Activated CD8-positive, alpha-beta memory T cell treated with anti-CD3 and anti-CD28 coated beads for 24 hours (primary cell): ENCODE measurements at regions not wholly inside any gene's neighbourhood (a gene's known extent, or its start where the extent isn't known, plus 50 kb on each side); places are given as distances from the start of the nearest gene placed in this dataset.

Experiments used
- DNase-seq: peaks from one replicate; pipeline ENCODE4 v3.0.0-alpha.2; 2020

DNA sequence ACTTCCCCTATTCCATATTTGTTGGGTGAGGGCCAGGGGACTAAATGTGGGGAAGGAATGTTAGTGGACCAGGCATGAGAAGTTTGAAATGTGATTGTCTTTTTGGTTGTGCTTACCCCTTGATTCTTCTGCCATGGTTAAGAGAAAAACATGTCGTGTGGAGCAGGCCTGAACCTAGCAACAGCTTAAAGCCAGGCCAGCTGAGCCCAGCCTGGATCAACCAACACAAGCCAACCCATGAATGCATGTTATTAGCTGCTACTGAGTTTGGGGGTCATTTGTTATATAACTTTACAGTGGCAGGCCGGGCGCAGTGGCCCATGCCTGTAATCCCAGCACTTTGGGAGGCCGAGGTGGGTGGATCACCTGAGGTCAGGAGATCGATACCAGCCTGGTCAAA is 52.4 kb upstream of the TRIO start:
- DNase-seq: no peak

DNA sequence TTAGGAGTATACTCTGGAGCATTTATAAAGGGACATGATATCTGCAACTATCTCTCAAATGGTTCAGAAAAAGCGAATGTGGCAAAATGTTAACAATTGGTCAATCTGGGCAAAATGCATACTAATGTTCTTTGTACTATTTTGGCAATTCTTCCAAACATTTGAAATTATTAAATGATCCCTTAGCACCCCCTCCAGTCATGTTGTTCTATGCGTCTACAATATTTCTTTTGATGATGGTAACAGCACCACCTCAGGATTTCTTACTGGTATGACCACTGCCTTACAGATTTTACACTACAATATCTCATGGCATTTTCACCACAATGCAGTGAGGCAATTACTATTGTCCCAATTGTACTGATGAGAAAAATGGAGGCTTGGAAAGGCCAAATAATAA is 52.9 kb upstream of the TRIO start:
- DNase-seq: no peak

DNA sequence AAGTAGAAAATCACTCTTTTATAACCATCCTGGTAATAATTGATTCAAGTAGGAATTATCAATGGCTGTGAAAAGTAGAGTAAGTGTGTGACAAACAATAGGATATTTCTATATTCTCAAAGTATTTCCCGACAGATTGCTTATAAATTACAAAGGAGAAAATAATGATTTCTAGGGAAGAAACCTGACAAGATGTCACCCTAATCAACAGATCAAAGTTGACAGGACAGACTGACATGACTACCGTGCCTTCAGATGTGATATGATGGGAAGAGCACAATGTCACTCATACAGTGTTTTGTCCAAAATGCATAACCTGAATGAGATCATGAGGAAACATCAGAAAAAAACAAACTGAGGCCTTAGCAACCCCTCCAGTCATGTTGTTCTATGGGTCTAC is 53.9 kb upstream of the TRIO start:
- no peak for DNase-seq

DNA sequence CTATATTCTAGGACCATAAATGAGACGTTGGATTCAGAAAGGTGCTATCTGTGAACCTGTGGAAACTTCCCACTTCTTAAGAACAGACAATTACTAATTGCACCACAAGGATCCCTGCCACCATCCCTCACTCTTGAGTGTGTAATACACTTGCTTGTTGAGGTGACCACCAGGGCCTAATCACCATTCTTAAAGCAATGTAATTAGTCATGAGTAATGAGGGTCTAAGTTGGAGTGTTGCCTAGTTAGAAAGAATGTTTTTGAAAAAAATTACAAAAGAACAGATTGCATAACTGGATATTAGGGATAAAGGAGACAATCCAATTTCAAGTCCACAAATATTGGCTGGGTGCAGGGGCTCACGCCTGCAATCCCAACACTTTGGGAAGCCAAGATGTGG is 56.9 kb upstream of the TRIO start:
- no peak for DNase-seq

DNA sequence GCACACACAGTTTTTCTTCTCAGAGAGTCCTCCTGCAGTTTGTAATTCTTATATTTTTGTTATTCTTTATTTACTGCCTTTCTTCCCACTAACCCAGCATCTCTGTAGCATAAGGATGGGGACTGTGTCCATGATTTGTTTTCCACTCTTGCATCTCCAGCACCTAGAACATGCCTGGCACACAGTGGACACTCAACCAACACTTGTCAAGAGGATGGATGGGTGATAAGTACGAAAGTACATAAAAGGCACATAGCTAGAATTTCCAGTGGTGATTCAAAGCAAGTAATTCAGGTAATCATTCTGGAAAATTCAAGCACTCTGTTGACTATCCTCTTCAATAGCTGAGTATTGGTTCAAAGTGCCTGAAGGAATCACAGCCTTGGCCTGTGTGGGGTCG is 60.2 kb upstream of the TRIO start:
- no peak for DNase-seq

DNA sequence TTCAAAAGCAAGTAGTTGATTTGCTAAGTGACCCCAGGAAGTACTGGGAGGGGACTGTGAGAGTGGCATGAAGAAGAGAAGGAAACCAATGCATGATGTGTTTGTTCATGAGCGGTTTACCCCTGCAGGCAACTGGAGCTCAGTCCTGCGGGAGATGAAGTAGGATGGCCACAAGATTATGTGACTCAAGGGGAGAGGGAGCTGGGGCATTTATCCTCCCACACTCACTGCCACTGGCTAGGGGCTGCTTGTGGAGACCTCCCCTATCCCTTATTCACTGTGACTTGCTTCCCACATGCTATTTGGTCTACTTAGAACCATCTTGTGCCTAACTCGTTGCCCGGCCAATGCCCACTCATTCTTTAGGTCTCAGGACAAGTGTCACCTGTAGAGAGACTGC is 60.6 kb upstream of the TRIO start:
- no peak for DNase-seq

DNA sequence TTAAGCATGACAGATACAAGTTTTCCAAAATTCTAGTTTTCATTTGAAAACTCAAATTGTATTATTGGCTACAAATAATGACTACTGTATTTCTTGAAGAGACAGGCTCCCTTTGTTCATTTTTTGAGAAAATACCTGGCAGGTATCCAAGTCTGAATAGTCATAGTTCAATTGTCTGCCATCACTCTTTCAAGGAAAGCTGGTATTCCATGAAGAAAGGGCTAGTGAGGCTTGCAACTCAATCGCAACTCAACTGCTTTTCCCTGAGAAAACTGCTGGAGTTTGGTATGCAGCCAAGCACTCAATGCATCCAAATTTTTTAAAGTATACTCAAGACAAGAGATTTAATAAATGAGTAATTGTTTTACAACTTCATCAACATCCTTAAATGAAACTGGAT is 61.4 kb upstream of the TRIO start:
- DNase-seq: no peak

DNA sequence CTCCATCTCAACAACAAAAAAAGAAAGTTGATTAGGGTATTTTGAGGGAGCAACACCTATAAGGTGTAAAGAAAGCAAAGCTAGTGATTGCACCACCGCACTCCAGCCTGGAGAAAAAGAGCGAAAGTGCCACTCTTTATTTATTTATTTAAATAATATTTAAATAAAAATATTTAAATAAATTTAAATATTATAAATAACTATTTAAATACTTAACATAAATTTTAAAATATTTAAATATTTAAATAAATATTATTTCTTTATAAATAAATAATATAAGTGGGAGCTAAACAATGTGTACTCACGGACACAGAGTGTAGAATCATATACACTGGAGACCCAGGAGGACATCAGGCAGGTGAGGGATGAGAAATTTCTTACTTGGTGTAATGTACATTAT is 64.4 kb upstream of the TRIO start:
- DNase-seq: no peak

DNA sequence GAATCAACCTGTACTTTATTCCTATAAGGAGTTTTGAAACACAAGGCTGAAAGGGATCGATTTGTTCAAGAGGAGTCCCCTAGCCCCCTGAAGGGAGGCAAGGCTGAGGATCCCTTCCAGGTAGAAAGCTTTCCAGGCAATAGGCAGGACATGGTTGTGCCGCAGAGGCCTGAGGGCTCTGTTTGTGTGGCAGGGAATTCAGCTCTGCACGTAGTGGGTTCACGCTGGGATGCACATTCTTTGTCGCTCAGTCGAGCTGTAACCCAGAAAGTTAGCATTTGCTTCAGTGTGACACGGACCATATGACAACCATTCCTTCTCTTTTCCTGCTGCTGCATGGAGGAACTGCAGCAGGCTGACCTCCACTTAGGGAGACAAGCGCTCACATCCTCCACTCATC is 65.6 kb upstream of the TRIO start:
- no peak for DNase-seq

DNA sequence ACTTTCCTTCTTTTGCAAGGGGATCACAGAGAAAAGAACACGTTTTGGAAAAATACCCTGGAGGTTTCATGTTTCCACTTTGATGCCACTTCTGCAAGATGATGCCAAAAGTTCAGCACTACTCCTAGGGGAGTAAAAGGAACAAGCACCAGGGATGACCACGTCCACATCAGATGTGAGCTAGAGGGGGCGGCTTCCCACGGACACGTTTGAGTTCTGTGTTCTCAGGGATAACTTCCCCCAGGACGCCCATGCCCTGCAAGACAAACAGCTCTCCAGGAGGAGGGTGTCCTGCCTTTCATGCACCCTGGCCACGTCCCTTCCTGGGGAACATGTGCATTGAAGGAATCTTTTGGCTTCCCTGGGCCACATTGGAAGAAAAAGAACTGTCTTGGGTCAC is 66.6 kb upstream of the TRIO start:
- no peak for DNase-seq

DNA sequence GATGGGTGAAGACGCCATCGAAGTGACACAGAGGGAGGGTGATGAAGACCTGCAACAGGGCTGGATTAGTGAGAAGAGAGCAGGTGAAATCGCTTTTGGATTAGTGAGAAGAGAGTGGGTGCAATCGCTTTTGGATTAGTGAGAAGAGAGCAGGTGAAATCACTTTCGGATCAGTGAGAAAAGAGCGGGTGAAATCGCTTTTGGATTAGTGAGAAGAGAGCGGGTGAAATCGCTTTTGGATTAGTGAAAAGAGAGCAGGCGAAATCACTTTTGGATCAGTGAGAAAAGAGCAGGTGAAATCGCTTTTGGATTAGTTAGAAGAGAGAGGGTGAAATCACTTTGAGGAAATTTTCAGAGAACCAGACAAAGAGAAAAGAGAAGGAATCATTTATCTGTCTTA is 67.2 kb upstream of the TRIO start:
- DNase-seq: no peak

DNA sequence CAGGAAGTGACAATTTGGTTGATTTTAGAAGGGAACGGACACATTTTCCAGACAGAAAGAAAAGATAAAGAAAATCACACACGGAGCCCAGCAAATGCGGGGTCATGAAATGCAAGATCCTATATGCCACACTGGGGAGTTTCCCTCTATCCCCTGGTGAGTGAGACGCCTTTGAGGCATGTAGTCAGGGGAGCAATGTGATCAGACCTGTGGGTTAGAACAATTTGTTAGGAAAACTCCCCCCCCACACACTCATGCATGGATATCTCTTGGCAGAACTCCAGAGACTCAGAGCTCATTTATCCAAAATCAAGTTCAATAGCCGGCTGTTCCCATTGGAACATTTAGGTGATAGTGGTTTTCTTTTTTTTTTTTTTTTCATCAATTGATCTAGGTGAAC is 71.7 kb upstream of the TRIO start:
- no peak for DNase-seq

DNA sequence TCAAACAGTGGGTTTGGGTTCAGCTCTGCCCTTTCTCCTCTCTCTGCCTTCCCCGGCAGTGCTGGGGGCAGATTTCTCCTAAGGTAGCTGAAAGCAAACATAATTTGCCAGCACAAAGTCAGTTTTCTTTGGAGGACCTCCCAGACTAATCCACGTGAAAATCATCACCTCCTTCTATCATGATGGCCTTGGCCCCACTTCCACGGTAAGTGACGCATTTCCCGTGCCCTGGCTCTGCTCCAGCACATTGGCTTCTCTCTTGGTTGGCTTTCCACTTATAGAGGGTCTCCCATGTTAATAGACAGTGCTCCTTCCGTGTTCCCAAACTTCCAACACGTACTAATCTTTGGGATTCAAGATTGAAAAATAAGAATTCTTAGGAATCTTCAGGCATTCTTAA is 74.1 kb upstream of the TRIO start:
- DNase-seq: no peak

DNA sequence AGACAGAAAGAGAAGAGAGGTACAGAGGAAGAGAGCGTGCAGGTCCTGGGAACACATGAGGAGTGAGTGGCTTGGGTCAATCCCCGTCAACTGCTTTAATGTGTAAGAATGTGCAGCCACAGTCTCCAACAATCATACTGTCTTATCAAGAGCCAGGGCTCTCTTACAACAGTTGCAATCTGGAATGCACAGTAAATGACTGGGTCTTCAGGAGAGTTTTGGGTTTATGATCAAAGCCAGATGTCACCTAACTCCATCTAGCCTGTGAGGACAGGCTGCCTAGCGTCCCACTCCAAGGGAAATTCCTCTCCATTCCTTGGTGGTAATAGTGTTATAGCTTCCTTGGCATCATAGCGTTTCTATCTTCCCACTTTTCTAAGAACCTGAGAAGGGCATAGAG is 75.0 kb upstream of the TRIO start:
- no peak for DNase-seq

DNA sequence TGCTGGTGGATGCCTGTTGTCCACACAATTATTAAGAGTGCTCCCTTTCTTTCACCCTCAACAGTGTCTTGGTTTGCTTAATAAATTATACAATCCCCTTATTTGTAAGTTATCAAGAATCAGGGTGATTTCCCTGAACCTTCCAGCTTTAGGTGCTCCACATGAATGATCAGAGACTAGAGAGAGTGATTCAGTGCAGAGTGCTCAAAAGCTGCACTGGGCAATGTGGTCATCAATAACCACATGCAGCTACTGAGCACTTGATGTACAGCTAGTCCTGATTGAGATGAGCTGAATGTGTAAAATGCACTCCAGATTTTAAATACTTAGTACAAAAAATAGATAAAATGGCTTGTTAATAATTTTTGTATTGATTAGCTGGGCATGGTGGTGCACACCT is 76.8 kb upstream of the TRIO start:
- no peak for DNase-seq

DNA sequence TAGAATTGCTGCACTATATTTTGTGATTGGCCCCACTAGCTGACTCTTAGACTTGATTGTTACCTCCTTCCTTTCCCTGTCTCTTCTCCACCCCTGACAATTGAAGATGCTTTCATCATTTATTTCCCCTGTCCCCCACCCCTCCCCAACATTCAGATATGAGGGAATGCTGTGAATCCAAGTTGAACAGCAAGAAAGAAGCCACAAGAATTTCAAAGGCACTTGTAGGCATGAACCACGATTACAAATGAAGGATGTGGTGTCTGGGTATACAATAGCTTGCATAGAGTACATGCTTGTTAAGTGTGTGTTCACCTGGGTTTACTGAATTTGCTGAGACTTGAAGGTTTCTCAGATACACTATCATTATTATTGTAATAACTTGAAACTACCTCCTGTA is 78.3 kb upstream of the TRIO start:
- DNase-seq: no peak

DNA sequence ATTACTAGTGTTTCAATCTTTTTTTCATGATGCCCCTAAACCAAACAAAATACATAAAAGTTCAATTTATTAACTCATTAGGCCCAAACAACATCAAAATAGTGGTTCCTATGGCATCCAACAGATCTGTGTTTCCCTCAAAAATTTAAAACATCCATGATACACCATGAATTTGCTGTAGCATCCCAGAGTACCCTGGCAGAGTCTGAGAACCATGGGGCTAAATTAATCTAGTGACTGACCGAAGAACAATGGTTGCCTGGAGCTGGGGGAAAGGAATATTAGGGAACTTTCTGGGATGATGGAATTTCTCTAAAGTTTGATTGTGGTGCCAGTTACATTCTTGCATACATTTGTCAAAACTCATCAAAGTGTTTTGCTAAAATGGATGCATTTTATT is 79.5 kb upstream of the TRIO start:
- no peak for DNase-seq

DNA sequence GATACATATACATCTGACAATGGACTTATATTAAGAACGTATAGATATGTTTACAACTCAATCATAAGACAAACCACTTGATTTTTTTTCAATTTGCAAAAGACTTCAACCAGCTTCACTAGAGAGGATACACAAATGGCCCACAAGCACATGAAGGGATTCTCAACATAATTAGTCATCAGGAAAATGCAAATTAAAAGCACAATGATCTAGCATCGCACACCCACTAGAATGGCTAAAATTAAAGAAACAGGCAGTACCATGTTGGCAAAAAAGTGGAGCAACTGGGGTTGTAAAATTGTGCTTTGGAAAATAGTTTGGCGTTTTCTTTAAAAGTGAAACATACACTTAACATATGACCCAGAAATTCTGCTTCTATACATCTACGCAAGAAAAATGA is 80.0 kb upstream of the TRIO start:
- DNase-seq: no peak

DNA sequence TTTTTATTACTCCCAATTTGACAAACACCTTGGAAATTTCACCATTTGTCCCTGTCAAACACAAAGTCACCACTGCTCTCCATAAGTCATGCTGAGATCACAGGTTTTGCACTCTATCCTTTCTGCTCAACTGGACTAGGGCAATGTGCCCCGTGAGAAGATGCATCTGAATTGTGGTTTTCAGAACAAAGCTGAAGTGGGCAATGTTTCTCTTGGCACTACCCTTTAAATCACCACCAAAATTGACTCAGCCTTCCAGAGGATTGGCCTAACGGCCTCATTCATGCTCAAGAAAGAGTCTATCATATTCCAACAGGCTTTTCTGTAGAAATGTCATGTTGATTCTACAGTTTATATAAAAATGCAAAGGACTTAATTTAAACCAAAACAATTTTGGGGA is 81.0 kb upstream of the TRIO start:
- DNase-seq: no peak

DNA sequence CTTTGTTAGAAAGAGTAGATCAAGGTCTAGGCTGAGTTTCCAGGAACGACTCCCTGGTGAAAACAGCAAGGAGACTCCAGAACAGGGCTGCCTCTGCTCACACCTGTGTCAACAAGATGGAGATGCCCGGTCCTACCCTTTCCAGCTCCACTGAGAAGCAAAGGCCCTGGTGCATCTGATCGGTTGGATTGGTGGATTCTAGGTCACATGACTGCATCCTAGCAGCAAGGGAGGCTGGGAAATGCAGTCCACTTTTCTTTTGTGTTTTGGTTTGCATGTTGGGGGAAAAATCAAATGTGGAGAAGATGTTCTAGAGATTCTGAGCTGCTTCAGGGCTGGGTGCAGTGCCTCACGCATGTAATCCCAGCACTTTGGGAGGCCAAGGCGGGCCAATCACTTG is 82.0 kb upstream of the TRIO start:
- DNase-seq: no peak

DNA sequence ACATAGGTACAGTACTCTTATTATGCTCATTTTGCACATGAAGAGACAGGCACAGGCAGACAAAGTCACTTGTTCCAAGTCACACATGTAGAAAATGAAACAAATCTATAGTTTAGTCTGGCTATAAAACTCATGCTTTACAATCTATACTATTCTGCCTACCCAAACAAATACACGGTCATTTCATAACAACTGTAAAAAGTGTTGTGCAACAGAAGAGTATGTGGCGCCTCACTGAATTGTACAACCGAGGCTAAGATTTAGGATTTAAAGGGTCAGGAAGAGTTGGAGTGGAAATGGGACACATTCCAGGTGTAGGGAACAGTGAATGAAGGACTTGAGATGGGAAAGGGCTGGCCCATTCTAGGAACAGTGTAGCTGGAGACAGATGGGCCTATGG is 82.9 kb upstream of the TRIO start:
- no peak for DNase-seq

DNA sequence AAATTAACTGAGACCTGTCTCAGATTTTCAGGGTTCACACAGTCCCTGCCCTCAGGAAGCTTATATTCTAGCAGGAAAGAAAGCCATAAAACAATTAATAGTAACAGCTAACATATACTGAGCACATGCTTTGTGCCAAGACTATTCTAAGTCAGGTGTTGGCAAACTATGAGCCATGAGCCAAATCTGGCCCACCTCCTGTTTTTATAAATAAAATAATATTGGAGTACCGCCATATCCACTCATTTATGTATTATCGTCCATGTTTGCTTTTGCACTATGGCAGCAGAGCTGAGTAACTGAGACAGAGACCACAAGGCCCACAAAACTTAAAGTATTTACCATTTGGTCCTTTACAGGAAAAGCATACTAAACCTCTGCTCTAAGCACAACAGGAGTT is 83.3 kb upstream of the TRIO start:
- DNase-seq: no peak

DNA sequence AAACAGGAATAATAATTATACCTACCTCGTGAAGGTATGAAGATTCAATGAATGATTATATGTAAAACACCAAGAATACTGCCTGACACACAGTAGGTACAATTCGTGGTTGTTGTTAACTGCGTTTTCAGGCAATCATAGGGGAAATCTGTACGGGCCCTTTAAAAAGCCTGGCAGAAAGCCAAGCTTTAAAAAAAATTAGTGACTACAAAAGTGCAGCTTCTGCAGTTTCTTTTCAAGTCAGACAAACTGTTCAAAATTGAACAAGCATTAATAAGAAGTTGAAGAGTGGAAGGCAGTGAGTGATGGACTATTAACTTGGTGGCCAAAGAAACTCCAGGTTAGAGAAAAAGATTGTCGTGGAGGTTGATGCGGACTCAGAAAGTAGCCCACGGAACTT is 85.9 kb upstream of the TRIO start:
- DNase-seq: no peak

DNA sequence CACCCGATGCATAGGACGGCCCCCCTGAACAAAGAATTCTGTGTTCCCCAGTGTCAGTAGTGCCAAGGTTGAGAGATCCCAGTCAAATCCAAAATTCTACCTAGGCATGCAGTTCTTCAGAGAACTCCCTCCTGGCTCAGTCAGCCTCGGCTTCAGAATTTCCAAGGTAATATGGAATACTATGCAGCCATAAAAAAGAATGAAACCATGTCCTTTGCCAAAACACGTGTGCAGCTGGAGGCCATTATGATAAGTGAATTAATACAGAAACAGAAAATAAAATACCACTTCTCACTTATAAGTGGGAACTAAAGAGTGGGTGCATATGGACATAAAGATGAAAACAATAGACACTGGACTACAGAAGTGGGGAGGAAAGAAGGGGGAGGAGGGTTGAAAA is 87.1 kb upstream of the TRIO start:
- DNase-seq: no peak

DNA sequence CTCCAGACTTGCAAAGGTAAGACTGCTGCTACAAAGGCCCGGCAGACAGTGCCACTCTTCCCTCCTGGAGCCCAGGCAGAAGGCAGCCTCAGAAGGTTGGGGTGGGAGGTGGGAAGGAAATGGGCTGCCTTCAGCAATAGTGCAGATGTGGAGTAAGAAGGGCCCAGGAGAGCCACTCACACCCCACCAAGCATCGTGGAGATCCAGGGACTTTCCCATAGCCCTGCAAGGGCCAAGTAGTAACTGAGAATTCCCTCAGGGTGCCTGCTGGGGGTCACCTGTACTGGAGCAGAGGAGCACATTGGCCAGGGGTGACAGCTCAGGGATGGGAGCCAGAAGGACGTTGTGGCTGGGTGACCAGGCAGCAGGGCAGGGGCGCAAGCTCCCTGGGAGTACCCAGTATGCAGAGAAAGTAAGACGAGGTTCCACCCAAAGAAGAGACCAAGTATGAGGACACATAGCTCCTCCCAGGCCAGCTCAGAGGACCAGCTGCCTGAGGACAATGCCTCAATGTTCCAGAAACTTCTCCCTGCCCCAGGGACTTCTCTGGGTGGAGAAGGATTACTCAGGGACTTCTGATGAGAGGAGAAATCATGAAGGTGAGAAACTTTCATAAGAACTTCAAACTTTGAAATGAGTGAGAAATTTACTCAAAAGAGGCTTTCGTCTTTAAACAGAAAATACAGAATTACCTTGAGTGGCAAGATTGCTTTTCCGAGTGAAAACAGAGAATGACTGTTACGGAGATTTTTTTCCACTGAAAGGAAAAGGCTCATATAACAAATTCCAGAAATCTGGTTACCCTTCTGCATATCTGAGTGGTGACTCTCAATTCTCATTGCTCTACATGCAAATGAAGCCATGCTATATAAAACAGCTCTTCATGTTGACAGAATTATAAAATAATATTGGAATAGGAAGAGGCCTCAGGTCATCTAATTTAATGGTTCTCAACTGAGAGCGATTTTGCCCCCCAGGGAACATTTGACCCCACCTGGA is 87.9 kb upstream of the TRIO start:
- no peak for DNase-seq
